PC-3 (cell line): ENCODE measurements at regions not wholly inside any gene's neighbourhood (a gene's known extent, or its start where the extent isn't known, plus 50 kb on each side); places are given as distances from the start of the nearest gene placed in this dataset.

ENCODE experiments used
- EZH2 ChIP-seq: fragments of 300-600 bp; sonication (generic); IDR thresholded peaks from one replicate; pipeline ENCODE4 v1.6.1; 2017; ENCODE audit warnings: antibody characterized with exemption, mild to moderate bottlenecking, low read length; ENCODE audit not compliant: unreplicated experiment
- EZH2phosphoT487 ChIP-seq: fragments of 300-600 bp; sonication (generic); IDR thresholded peaks from 2 replicates; pipeline ENCODE4 v1.6.1; 2018; ENCODE audit warnings: mild to moderate bottlenecking, antibody characterized with exemption, low read length, borderline replicate concordance
- TF ChIP-seq, protein P1 (sequence below): fragments of 300-600 bp; sonication (generic); conservative IDR thresholded peaks from 2 replicates; pipeline ENCODE4 v1.5.1; 2017; ENCODE audit warnings: antibody characterized with exemption, low read depth, mild to moderate bottlenecking, low read length

DNA sequence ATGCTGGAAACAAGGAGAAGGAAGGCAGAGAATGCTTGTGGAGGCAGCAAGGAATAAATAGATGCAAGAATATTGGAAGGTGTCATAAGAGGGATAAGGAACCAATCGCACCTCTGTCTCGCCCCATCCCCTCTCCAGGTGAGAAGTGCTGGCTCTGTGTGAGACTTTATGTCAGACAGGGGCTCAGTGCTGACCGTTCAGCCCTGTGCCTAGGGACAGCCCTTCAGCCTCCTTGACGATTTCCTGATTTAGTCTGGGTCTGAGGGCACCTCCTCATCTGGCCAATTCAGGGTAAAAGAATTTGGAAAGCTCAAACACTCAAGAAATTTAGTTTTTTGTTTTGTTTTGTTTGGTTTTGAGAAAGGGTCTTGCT lies 54.9 kb downstream of the FAM241B start:
- TF ChIP-seq, protein P1, sequence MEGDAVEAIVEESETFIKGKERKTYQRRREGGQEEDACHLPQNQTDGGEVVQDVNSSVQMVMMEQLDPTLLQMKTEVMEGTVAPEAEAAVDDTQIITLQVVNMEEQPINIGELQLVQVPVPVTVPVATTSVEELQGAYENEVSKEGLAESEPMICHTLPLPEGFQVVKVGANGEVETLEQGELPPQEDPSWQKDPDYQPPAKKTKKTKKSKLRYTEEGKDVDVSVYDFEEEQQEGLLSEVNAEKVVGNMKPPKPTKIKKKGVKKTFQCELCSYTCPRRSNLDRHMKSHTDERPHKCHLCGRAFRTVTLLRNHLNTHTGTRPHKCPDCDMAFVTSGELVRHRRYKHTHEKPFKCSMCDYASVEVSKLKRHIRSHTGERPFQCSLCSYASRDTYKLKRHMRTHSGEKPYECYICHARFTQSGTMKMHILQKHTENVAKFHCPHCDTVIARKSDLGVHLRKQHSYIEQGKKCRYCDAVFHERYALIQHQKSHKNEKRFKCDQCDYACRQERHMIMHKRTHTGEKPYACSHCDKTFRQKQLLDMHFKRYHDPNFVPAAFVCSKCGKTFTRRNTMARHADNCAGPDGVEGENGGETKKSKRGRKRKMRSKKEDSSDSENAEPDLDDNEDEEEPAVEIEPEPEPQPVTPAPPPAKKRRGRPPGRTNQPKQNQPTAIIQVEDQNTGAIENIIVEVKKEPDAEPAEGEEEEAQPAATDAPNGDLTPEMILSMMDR, result no peak
- no peak for TF ChIP-seq EZH2
- no peak for TF ChIP-seq EZH2phosphoT487
